GM18498 (cell line): ENCODE measurements at regions not wholly inside any gene's neighbourhood (a gene's known extent, or its start where the extent isn't known, plus 50 kb on each side); places are given as distances from the start of the nearest gene placed in this dataset.

ENCODE experiments used
- ATAC-seq: cut with Tn5 transposase; IDR thresholded peaks from one replicate; pipeline ENCODE4 v1.9.1; 2021; ENCODE audit warnings: mild to moderate bottlenecking, moderate library complexity; ENCODE audit not compliant: unreplicated experiment

- ATAC-seq: no peak
Observed at GRCh38 chr16:51035711-51036110, 115.4 kb downstream of the SALL1 start.

GRCh38 chr16:51035110-51035498 lies 116.0 kb downstream of the SALL1 start:
- ATAC-seq: no peak

GRCh38 chr16:51034481-51035109 lies 116.5 kb downstream of the SALL1 start:
- no peak for ATAC-seq

- no peak for ATAC-seq
Observed at GRCh38 chr16:51031598-51031997, 119.5 kb downstream of the SALL1 start.

GRCh38 chr16:51030516-51030915 lies 120.6 kb downstream of the SALL1 start:
- ATAC-seq: no peak

- ATAC-seq: no peak
Observed at GRCh38 chr16:51025588-51026290, 125.3 kb downstream of the SALL1 start.

GRCh38 chr16:51024703-51025102 lies 126.4 kb downstream of the SALL1 start:
- no peak for ATAC-seq

- ATAC-seq: no peak
Observed at GRCh38 chr16:51022955-51023354, 128.1 kb downstream of the SALL1 start.

- no peak for ATAC-seq
Observed at GRCh38 chr16:51019617-51020016, 131.5 kb downstream of the SALL1 start.

GRCh38 chr16:51017969-51018368 lies 133.1 kb downstream of the SALL1 start:
- no peak for ATAC-seq

GRCh38 chr16:51012396-51012795 lies 138.7 kb downstream of the SALL1 start:
- no peak for ATAC-seq

GRCh38 chr16:51010817-51011216 lies 140.3 kb downstream of the SALL1 start:
- ATAC-seq: no peak

- ATAC-seq: no peak
Observed at GRCh38 chr16:51009813-51010212, 141.3 kb downstream of the SALL1 start.

- ATAC-seq: no peak
Observed at GRCh38 chr16:51009359-51009758, 141.7 kb downstream of the SALL1 start.

- no peak for ATAC-seq
Observed at GRCh38 chr16:51008607-51009006, 142.5 kb downstream of the SALL1 start.

GRCh38 chr16:51008037-51008436 lies 143.0 kb downstream of the SALL1 start:
- no peak for ATAC-seq

- no peak for ATAC-seq
Observed at GRCh38 chr16:51003850-51004566, 147.1 kb downstream of the SALL1 start.

- ATAC-seq: no peak
Observed at GRCh38 chr16:51002881-51003490, 148.1 kb downstream of the SALL1 start.

GRCh38 chr16:50999181-50999580 lies 151.9 kb downstream of the SALL1 start:
- no peak for ATAC-seq

GRCh38 chr16:50998411-50998810 lies 152.7 kb downstream of the SALL1 start:
- no peak for ATAC-seq

GRCh38 chr16:50997679-50998078 lies 153.4 kb downstream of the SALL1 start:
- no peak for ATAC-seq

GRCh38 chr16:50996830-50997186 lies 154.3 kb downstream of the SALL1 start:
- no peak for ATAC-seq
